WTC11 (cell line): ENCODE measurements at regions not wholly inside any gene's neighbourhood (a gene's known extent, or its start where the extent isn't known, plus 50 kb on each side); places are given as distances from the start of the nearest gene placed in this dataset.

Experiments used
- ATAC-seq: fragments of 200-7000 bp; cut with Tn5 transposase; 2 replicates; pipeline ENCODE4 v1.10.0; 2021; ENCODE audit warnings: mild to moderate bottlenecking, moderate library complexity
- CTCF ChIA-PET: fragments of 300-600 bp; sonication (Branson Sonifier 250); formaldehyde crosslinking; loops from one replicate; lab custom pipeline; 2021; ENCODE audit warnings: antibody characterized with exemption; lab: Charles Lee
- POLR2A ChIA-PET: fragments of 350-600 bp; sonication (Branson Sonifier 250); formaldehyde crosslinking; loops from one replicate; lab custom pipeline; 2021; ENCODE audit warnings: antibody characterized with exemption; lab: Charles Lee
- DNase-seq: peaks from one replicate; pipeline ENCODE4 v3.0.0; 2021; ENCODE audit warnings: low spot score
- H3K27ac Mint-ChIP-seq: 2 replicates; pipeline ENCODE4 v1.8.0; 2021; ENCODE audit warnings: mixed read lengths
- H3K27me3 Mint-ChIP-seq: 2 replicates; pipeline ENCODE4 v1.8.0; 2021; ENCODE audit warnings: low read depth, mild to moderate bottlenecking, moderate library complexity, mixed read lengths
- H3K36me3 Mint-ChIP-seq: 2 replicates; pipeline ENCODE4 v1.8.0; 2021; ENCODE audit warnings: mixed read lengths
- H3K4me1 Mint-ChIP-seq: 2 replicates; pipeline ENCODE4 v1.8.0; 2022; ENCODE audit warnings: mixed read lengths
- H3K4me3 Mint-ChIP-seq: 2 replicates; pipeline ENCODE4 v1.8.0; 2021; ENCODE audit warnings: mild to moderate bottlenecking, moderate library complexity, mixed read lengths
- H3K9me3 Mint-ChIP-seq: 2 replicates; pipeline ENCODE4 v1.8.0; 2021; ENCODE audit warnings: mixed read lengths
- CREB1 ChIP-seq: sonication (generic); formaldehyde crosslinking; IDR thresholded peaks from 2 replicates; pipeline ENCODE4 v1.8.0; 2023; ENCODE audit warnings: mild to moderate bottlenecking, missing genetic modification reagents
- ELF4 ChIP-seq: sonication (generic); formaldehyde crosslinking; IDR thresholded peaks from 2 replicates; pipeline ENCODE4 v1.8.1; 2022; ENCODE audit warnings: low read depth, mild to moderate bottlenecking, moderate library complexity, missing genetic modification reagents
- ESRRA ChIP-seq: sonication (generic); formaldehyde crosslinking; IDR thresholded peaks from 2 replicates; pipeline ENCODE4 v1.8.1; 2022; ENCODE audit warnings: mild to moderate bottlenecking, missing genetic modification reagents, borderline replicate concordance
- ETV6 ChIP-seq: sonication (generic); formaldehyde crosslinking; IDR thresholded peaks from 2 replicates; pipeline ENCODE4 v1.8.1; 2022; ENCODE audit warnings: mild to moderate bottlenecking, missing genetic modification reagents
- FOXP1 ChIP-seq: sonication (generic); formaldehyde crosslinking; IDR thresholded peaks from 2 replicates; pipeline ENCODE4 v1.8.0; 2022; ENCODE audit warnings: missing genetic modification reagents, mild to moderate bottlenecking, moderate library complexity, borderline replicate concordance
- IRF2 ChIP-seq: sonication (generic); formaldehyde crosslinking; IDR thresholded peaks from 2 replicates; pipeline ENCODE4 v1.8.0; 2022; ENCODE audit warnings: low read depth, missing genetic modification reagents, borderline replicate concordance
- MYBL2 ChIP-seq: sonication (generic); formaldehyde crosslinking; IDR thresholded peaks from 2 replicates; pipeline ENCODE4 v1.8.1; 2023; ENCODE audit warnings: mild to moderate bottlenecking, moderate library complexity, missing genetic modification reagents
- NFATC4 ChIP-seq: fragments of 250-450 bp; sonication (Bioruptor Pico); IDR thresholded peaks from 2 replicates; pipeline ENCODE4 v1.9.0; 2021; ENCODE audit warnings: mild to moderate bottlenecking
- SMAD4 ChIP-seq: sonication (generic); formaldehyde crosslinking; IDR thresholded peaks from 2 replicates; pipeline ENCODE4 v1.8.0; 2022; ENCODE audit warnings: mild to moderate bottlenecking, missing genetic modification reagents
- SOX15 ChIP-seq: fragments of 250-450 bp; sonication (Bioruptor Pico); IDR thresholded peaks from 2 replicates; pipeline ENCODE4 v1.9.0; 2021; ENCODE audit warnings: mild to moderate bottlenecking
- ZNF219 ChIP-seq: sonication (generic); formaldehyde crosslinking; IDR thresholded peaks from 2 replicates; pipeline ENCODE4 v1.8.0; 2023; ENCODE audit warnings: missing genetic modification reagents, mild to moderate bottlenecking, borderline replicate concordance
- ZNF232 ChIP-seq: sonication (generic); formaldehyde crosslinking; IDR thresholded peaks from 2 replicates; pipeline ENCODE4 v1.8.0; 2022; ENCODE audit warnings: mild to moderate bottlenecking, missing genetic modification reagents
- ZNF317 ChIP-seq: sonication (generic); formaldehyde crosslinking; IDR thresholded peaks from 2 replicates; pipeline ENCODE4 v1.8.1; 2023; ENCODE audit warnings: low read depth, mild to moderate bottlenecking, moderate library complexity, missing genetic modification reagents, borderline replicate concordance
- ZNF396 ChIP-seq: fragments of 250-450 bp; sonication (Bioruptor Pico); IDR thresholded peaks from 2 replicates; pipeline ENCODE4 v1.8.0; 2021; ENCODE audit warnings: mild to moderate bottlenecking, moderate library complexity, borderline replicate concordance
- ZNF423 ChIP-seq: fragments of 250-450 bp; sonication (Bioruptor Pico); IDR thresholded peaks from 2 replicates; pipeline ENCODE4 v2.1.2; 2022; ENCODE audit warnings: mild to moderate bottlenecking, moderate library complexity
- TF ChIP-seq, protein P1 (sequence below): sonication (generic); formaldehyde crosslinking; IDR thresholded peaks from 2 replicates; pipeline ENCODE4 v1.8.1; 2023; ENCODE audit warnings: mild to moderate bottlenecking, missing genetic modification reagents, moderate library complexity
- TF ChIP-seq, protein P2 (sequence below): sonication (generic); formaldehyde crosslinking; IDR thresholded peaks from 2 replicates; pipeline ENCODE4 v1.8.0; 2022; ENCODE audit warnings: mild to moderate bottlenecking, missing genetic modification reagents
- TF ChIP-seq, protein P3 (sequence below): fragments of 250-450 bp; sonication (Bioruptor Pico); IDR thresholded peaks from 2 replicates; pipeline ENCODE4 v1.8.0; 2021; ENCODE audit warnings: mild to moderate bottlenecking
- TF ChIP-seq, protein P4 (sequence below): fragments of 250-450 bp; sonication (Bioruptor Pico); conservative IDR thresholded peaks from 2 replicates; pipeline ENCODE4 v1.9.0; 2021; ENCODE audit warnings: mild to moderate bottlenecking
- TF ChIP-seq, protein P5 (sequence below): sonication (generic); formaldehyde crosslinking; IDR thresholded peaks from 2 replicates; pipeline ENCODE4 v1.8.1; 2022; ENCODE audit warnings: mild to moderate bottlenecking, missing genetic modification reagents, moderate library complexity, borderline replicate concordance
- TF ChIP-seq, protein P6 (sequence below): sonication (generic); formaldehyde crosslinking; IDR thresholded peaks from 2 replicates; pipeline ENCODE4 v1.8.1; 2022; ENCODE audit warnings: low read depth, mild to moderate bottlenecking, moderate library complexity, missing genetic modification reagents, borderline replicate concordance
- TF ChIP-seq, protein P7 (sequence below): sonication (generic); formaldehyde crosslinking; IDR thresholded peaks from 2 replicates; pipeline ENCODE4 v1.8.0; 2022; ENCODE audit warnings: mild to moderate bottlenecking, missing genetic modification reagents

DNA sequence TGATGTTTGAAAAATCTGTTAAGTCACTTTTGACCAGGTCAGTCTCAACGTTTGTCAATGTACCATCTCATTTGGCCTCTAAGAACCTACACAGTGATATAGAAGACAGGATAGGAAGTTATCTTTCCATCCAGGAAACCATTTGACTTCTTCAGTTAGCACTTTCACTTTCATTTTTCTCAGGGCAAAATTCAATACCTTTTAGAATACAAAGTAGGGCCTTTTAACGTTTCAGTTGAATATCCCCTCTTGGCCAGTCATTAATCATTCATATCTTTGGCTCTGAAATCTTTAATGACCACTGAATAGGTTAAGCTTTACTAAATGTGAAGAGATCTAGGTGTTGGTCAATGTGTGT, 101.1 kb upstream of the GNAQ start:
- no peak overlapping the region for H3K4me3 Mint-ChIP-seq
- H3K9me3 Mint-ChIP-seq = peaks cover 7% of the 10 kb centered on the region
- no peak for TF ChIP-seq IRF2 (CRISPR knock-in tag)
- no peak for TF ChIP-seq FOXP1 (CRISPR knock-in tag)
- TF ChIP-seq, protein P1, sequence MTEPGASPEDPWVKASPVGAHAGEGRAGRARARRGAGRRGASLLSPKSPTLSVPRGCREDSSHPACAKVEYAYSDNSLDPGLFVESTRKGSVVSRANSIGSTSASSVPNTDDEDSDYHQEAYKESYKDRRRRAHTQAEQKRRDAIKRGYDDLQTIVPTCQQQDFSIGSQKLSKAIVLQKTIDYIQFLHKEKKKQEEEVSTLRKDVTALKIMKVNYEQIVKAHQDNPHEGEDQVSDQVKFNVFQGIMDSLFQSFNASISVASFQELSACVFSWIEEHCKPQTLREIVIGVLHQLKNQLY (CRISPR knock-in tag) = no peak
- TF ChIP-seq ESRRA = no peak
- TF ChIP-seq, protein P2, sequence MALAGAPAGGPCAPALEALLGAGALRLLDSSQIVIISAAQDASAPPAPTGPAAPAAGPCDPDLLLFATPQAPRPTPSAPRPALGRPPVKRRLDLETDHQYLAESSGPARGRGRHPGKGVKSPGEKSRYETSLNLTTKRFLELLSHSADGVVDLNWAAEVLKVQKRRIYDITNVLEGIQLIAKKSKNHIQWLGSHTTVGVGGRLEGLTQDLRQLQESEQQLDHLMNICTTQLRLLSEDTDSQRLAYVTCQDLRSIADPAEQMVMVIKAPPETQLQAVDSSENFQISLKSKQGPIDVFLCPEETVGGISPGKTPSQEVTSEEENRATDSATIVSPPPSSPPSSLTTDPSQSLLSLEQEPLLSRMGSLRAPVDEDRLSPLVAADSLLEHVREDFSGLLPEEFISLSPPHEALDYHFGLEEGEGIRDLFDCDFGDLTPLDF (CRISPR knock-in tag) = no peak
- TF ChIP-seq, protein P3, sequence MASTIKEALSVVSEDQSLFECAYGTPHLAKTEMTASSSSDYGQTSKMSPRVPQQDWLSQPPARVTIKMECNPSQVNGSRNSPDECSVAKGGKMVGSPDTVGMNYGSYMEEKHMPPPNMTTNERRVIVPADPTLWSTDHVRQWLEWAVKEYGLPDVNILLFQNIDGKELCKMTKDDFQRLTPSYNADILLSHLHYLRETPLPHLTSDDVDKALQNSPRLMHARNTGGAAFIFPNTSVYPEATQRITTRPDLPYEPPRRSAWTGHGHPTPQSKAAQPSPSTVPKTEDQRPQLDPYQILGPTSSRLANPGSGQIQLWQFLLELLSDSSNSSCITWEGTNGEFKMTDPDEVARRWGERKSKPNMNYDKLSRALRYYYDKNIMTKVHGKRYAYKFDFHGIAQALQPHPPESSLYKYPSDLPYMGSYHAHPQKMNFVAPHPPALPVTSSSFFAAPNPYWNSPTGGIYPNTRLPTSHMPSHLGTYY = no peak
- no peak for TF ChIP-seq ETV6 (CRISPR knock-in tag)
- TF ChIP-seq, protein P4, sequence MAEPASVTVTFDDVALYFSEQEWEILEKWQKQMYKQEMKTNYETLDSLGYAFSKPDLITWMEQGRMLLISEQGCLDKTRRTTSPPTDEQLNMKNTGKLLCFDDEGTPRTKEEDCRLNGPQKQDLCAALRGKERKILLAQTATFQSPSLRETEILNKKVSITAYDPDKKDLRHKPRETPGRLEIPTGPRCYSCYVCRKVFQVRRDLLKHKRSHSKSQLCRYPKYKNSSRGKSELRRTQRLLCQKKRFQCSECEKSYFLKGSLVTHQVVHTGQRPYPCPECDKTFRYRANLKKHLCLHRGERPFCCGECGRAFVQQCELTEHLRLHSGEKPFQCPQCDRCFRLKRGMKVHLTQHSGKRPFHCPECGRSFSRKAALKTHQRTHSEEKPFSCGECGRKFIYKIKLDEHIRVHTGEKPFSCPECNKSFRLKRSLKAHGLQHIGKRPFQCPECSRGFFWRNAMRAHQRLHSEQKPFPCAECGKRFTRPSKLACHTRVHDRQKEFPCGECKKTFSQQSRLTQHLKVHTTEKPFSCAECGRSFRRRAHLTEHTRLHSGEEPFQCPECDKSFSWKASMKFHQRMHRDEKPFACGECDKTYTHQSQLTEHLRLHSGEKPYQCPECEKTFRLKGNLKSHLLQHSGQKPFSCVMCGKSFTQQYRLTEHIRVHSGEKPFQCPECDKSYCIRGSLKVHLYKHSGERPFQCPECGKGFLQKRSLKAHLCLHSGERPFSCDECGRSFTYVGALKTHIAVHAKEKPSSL = no peak
- TF ChIP-seq, protein P5, sequence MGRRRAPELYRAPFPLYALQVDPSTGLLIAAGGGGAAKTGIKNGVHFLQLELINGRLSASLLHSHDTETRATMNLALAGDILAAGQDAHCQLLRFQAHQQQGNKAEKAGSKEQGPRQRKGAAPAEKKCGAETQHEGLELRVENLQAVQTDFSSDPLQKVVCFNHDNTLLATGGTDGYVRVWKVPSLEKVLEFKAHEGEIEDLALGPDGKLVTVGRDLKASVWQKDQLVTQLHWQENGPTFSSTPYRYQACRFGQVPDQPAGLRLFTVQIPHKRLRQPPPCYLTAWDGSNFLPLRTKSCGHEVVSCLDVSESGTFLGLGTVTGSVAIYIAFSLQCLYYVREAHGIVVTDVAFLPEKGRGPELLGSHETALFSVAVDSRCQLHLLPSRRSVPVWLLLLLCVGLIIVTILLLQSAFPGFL (CRISPR knock-in tag) = no peak
- TF ChIP-seq ZNF317 (CRISPR knock-in tag) = no peak
- TF ChIP-seq CREB1 (CRISPR knock-in tag) = no peak
- no peak for TF ChIP-seq ZNF396 (CRISPR knock-in tag)
- TF ChIP-seq, protein P6, sequence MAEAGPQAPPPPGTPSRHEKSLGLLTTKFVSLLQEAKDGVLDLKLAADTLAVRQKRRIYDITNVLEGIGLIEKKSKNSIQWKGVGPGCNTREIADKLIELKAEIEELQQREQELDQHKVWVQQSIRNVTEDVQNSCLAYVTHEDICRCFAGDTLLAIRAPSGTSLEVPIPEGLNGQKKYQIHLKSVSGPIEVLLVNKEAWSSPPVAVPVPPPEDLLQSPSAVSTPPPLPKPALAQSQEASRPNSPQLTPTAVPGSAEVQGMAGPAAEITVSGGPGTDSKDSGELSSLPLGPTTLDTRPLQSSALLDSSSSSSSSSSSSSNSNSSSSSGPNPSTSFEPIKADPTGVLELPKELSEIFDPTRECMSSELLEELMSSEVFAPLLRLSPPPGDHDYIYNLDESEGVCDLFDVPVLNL (CRISPR knock-in tag) = no peak
- no peak for TF ChIP-seq ZNF219
- TF ChIP-seq ZNF423 (CRISPR knock-in tag) = no peak
- TF ChIP-seq, protein P7, sequence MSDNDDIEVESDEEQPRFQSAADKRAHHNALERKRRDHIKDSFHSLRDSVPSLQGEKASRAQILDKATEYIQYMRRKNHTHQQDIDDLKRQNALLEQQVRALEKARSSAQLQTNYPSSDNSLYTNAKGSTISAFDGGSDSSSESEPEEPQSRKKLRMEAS = no peak
- TF ChIP-seq, all 79 proteins: peak for 0
- POLR2A ChIA-PET = no interaction called here
- no peak for DNase-seq
- CTCF ChIA-PET = no interaction called here
- H3K27ac Mint-ChIP-seq = no peak overlapping the region
- H3K4me1 Mint-ChIP-seq = 0 out of 2 replicates have a peak, but pooled peaks cover 2% of the 10 kb centered on the region
- H3K36me3 Mint-ChIP-seq = peaks cover 3% of the 10 kb centered on the region
- ATAC-seq = no peak
- no peaks in the 10 kb centered on the region; the same call in 1 of the 2 replicates for H3K27me3 Mint-ChIP-seq

DNA sequence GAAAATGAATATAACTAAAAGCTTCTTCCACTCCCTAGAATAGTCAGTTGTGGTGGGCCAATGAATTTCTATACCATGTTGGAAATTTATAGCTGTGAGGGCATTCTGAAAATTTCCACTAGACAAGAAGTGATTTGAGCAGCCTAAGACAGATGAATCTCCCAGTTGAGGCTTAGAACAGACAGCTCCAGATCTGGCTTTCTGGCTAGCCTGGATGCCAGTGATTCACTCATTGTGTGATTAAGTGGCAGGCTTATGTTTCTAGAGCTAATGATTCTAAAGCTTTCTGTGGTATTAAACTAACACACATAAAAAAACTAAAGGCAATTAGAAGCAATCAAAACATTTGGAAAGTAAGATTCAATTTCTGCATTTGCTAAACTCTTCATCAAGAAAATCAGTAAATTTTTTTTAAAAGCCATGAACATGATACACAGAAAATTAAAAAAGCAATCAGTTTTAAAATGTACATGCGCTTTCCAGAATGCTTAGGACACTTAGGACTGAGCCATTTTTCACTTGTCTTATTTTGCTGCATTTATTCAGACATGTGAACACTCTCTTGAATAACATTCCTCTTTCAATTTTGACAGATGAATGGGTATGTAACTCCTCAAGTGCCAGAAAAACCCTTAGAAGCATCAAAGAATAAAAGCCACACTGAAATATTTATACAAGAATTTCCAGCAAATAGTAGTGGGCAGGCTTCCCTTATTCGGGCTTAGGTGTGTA, 100.5 kb upstream of the GNAQ start:
- CTCF ChIA-PET = interaction anchor here (0.6 to 2.9 kb wide), 3 partner anchors 11 to 125 kb away, joined by 3 to 24 read pairs (median 3); no protein-coding TSS in a partner anchor
- Mint-ChIP-seq H3K9me3 (peaks cover 3% of the 10 kb centered on the region; the same call in 1 of the 2 replicates), H3K27ac (no peak overlapping the region), H3K36me3 (no peaks in the 10 kb centered on the region), H3K4me1 (0 out of 2 replicates have a peak, but pooled peaks cover 2% of the 10 kb centered on the region), H3K4me3 (no peak overlapping the region), H3K27me3 (no peaks in the 10 kb centered on the region)
- ATAC-seq (no peak), DNase-seq (no peak)
- POLR2A ChIA-PET = no interaction called here
- TF ChIP-seq, protein P7 = no peak
- TF ChIP-seq ZNF232 (no peak), ELF4 (CRISPR knock-in tag) (no peak), MYBL2 (CRISPR knock-in tag) (no peak), SMAD4 (CRISPR knock-in tag) (no peak), SOX15 (CRISPR knock-in tag) (no peak), NFATC4 (CRISPR knock-in tag) (no peak)
